Umbilical cord (tissue), 1 donor: ENCODE measurements at regions not wholly inside any gene's neighbourhood (a gene's known extent, or its start where the extent isn't known, plus 50 kb on each side); places are given as distances from the start of the nearest gene placed in this dataset.
"Not testable (repeated sequence)": the region's sequence is repeated elsewhere in the genome, so short reads cannot be mapped to it uniquely, and the experiment has no call there.

ENCODE experiments used
- DNase-seq: peaks from one replicate; pipeline ENCODE4 v3.0.0-alpha.2; 2015; ENCODE audit warnings: low spot score

DNA sequence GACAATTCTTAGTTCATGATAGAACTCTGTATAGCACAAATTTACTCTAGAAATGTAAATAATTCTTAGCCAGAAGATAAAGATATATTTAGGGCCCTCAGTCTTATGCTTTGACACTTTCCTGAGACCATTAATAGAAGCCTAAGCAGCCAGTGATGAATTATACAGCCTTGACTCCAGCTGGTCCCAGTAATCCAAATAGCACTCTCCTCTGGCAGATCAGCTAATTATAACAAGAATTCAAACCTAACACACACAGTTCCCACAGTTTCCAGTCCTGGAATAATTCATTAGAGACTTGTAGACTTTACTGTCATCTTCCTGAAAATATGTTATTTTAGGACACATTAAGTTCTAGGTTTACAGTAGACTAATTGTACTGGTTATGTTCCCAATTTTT lies 50.4 kb downstream of the SHOC1 start:
- no peak for DNase-seq

GRCh38 chr9:111743275-111743674 lies 51.5 kb downstream of the SHOC1 start:
- DNase-seq, result no peak

DNA sequence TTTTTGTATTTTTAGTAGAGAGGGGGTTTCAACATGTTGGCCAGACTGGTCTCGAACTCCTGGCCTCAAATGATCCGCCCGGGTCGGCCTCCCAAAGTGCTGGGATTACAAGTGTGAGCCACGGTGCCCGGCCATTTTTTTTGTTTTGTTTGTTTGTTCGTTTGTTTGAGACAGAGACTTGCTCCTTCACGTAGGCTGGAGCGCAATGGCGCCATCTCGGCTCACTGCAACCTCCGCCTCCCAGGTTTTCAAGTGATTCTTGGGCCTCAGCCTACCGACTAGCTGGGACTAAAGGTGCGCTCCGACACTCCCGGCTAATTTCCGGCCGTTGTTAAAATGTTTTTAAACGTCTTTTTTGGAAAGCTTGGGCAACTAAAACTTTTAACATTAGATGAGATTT lies 54.0 kb downstream of the SHOC1 start:
- DNase-seq, result no peak

DNA sequence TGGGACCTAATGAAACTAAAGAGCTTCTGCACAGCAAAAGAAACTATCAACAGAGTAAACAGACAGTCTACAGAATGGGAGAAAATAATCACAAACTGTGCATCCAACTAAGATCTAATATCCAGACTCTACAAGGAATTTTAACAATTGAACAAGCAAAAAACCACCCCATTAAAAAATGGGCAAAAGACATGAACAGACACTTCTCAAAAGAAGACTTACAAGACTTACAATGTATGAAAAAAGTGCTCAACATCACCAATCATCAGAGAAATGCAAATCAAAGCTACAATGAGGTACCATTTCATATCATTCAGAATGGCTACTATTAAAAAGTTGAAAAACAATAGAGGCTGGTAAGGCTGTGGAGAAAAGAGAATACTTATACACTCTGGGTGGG lies 58.0 kb downstream of the SHOC1 start:
- no peak for DNase-seq

DNA sequence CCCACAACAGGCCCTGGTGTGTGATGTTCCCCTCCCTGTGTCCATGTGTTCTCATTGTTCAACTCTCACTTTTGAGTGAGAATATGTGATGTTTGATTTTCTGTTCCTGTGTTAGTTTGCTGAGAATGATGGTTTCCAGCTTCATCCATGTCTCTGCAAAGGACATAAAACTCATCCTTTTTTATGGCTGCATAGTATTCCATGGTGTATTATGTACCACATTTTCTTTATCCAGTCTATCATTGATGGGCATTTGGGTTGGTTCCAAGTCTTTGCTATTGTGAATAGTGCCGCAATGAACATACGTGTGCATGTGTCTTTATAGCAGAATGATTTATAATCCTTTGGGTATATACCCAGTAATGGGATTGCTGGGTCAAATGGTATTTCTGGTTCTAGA lies 59.4 kb downstream of the SHOC1 start:
- DNase-seq, result not testable (repeated sequence)

DNA sequence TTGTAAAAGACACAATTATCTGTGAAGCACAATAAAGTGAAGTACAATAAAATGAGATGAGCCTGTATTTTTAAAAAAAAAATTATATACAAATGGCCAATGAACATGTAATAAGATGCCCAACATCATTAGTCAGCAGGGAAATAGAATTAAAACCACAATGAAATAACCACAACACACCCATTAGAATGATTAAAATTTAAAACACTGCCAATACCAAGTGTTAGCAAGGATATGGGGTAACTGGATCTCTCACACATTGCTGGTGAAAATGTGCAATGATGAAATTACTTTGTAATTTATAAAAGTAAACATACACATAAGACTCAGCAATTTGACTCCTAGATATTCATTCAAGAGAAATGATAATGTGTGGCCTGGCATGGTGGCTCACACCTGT lies 62.8 kb downstream of the SHOC1 start:
- no peak for DNase-seq

DNA sequence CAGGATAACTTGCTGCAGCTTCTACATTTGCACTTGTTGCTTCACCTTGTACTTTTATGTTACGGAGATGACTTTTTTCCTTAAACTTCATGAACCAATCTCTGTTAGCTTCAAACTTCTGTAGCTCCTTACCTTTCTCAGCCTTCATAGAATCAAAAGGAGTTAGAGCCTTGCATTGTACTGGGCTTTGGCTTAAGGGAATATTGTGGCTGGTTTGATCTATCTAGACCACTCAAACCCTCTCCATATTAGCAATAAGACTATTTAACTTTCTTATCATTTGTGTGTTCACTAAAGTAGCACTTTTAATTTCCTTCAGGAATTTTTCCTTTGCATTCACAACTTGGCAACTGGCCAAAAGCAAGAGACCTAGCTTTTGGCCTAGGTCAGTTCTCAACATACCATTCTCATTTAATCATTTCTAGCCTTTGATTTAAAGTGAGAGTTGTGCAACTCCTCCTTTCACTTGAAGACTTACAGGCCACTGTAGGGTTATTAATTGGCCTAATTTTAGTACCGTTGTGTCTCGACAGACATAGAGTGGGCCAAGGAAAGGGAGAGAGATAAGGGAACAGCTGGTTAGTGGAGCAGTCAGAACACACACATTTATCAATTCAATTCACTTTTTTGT lies 63.7 kb downstream of the SHOC1 start:
- peak; percentile 13 for DNase-seq

DNA sequence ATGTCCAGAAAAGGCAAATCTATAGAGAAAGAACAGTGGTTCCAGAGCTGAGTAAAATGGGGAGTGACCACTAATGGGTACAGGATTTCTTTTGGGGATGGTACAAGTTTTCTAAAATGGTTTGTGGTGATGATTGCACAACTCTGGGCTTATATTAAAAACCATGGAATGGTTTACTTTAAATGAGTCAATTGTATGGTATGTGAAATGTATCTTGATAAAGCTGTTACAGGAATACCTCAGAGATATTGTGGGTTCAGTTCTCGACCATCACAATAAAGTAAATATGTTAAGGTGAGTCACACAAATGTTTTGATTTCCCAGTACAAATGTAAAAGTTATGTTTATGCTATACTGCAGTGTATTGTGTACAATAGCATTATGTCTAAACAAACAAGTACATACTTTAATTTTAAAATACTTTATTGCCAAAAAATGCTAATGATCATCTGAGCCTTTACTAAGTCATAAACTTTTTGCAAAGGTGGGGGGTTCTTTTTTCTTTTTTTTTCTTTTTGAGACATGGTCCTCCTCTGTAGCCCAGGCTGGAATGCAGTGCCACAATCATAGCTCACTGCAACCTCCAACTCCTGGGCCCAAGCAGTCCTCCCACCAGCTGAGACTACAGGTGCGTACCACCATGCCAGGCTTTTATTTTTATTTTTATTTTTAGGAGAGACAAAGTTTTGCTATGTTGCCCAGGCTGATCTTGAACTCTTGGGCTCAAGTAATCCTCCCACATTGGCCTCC lies 65.9 kb downstream of the SHOC1 start:
- no peak for DNase-seq

GRCh38 chr9:111728143-111728542 lies 66.6 kb downstream of the SHOC1 start:
- DNase-seq, result no peak

DNA sequence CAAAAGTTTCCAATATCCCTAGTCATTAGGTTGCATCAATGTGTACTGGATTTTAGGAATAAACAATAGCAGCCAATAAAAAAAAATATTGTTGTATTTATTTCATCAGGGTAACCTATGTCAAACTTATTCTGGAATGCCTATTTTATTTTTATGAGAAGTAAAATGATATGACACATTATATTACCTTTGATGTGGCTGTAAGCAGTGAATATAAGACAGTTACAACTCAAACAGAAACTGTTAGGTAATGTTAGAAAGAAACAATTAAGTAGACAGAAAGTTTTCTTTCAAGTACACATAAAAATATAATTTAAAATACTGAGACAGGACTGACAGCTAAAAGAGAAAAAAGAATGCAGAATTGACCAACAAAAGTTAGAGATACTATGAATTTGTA lies 65.5 kb downstream of the GNG10 start:
- no peak for DNase-seq

- no peak for DNase-seq
These were observed 58.8 kb downstream of the GNG10 start for GRCh38 chr9:111720174-111720573.
